Fibroblast of lung (primary cell): ENCODE measurements at regions not wholly inside any gene's neighbourhood (a gene's known extent, or its start where the extent isn't known, plus 50 kb on each side); places are given as distances from the start of the nearest gene placed in this dataset.

Experiments
- DNase-seq, 2 donors: peaks; one replicate each; pipeline versions ENCODE4 v3.0.0 to v3.0.0-alpha.2; 2010; ENCODE audit warnings: low read depth in 2 of 2
- H2AFZ ChIP-seq: 2 replicates; pipeline ENCODE4 v1.5.1; 2012; ENCODE audit warnings: low read length, control low read depth, inconsistent platforms
- H3K27ac ChIP-seq: 2 replicates; pipeline ENCODE4 v1.5.1; 2011; ENCODE audit warnings: low read length, control low read depth; ENCODE audit not compliant: insufficient read depth
- H3K27me3 ChIP-seq: 2 replicates; pipeline ENCODE4 v1.5.1; 2011; ENCODE audit warnings: mild to moderate bottlenecking, low read length; ENCODE audit not compliant: control insufficient read depth, insufficient read depth
- H3K36me3 ChIP-seq: 2 replicates; pipeline ENCODE4 v1.5.1; 2011; ENCODE audit warnings: low read length; ENCODE audit not compliant: control insufficient read depth, insufficient read depth
- H3K4me1 ChIP-seq: 2 replicates; pipeline ENCODE4 v1.5.1; 2011; ENCODE audit warnings: low read length; ENCODE audit not compliant: control insufficient read depth, insufficient read depth; ENCODE audit errors: extremely low read depth
- H3K4me2 ChIP-seq: 2 replicates; pipeline ENCODE4 v1.5.1; 2011; ENCODE audit warnings: low read length, control low read depth; ENCODE audit not compliant: insufficient read depth; ENCODE audit errors: extremely low read depth
- H3K4me3 ChIP-seq, 4 experiments: fragments of 200-600 bp in 1 of 4; sonication (generic) in 1 of 4; replicated peaks in 1 of 4; 2 replicates each; pipeline ENCODE4 v1.5.1; 2011 to 2016; ENCODE audit warnings: low read length in 4 of 4, low read depth in 3 of 4, mild to moderate bottlenecking in 3 of 4, control low read depth in 2 of 4, inconsistent platforms in 1 of 4, mixed read lengths in 1 of 4; ENCODE audit not compliant: insufficient read depth in 1 of 4; ENCODE audit errors: control extremely low read depth in 1 of 4
- H3K79me2 ChIP-seq: 2 replicates; pipeline ENCODE4 v1.5.1; 2012; ENCODE audit warnings: mild to moderate bottlenecking, low read length, inconsistent platforms; ENCODE audit not compliant: control insufficient read depth, insufficient read depth
- H3K9ac ChIP-seq: 2 replicates; pipeline ENCODE4 v1.5.1; 2011; ENCODE audit warnings: mild to moderate bottlenecking, low read length, control low read depth; ENCODE audit not compliant: insufficient read depth
- H3K9me3 ChIP-seq: 2 replicates; pipeline ENCODE4 v1.5.1; 2012; ENCODE audit warnings: low read depth, low read length; ENCODE audit not compliant: control insufficient read depth, insufficient read depth
- H4K20me1 ChIP-seq: 2 replicates; pipeline ENCODE4 v1.5.1; 2011; ENCODE audit warnings: low read length; ENCODE audit not compliant: control insufficient read depth, insufficient read depth; ENCODE audit errors: extremely low read depth
- EZH2 ChIP-seq: IDR thresholded peaks from 2 replicates; pipeline ENCODE4 v1.5.1; 2012; ENCODE audit warnings: low read length, control low read depth, mild to moderate bottlenecking; ENCODE audit errors: missing control alignments
- TF ChIP-seq, protein P1 (sequence below), 2 donors: IDR thresholded peaks in 1 of 2; conservative IDR thresholded peaks in 1 of 2; 1 replicate in 1 of 2; 2 replicates in 1 of 2; pipeline ENCODE4 v1.5.1; 2011 to 2012; ENCODE audit warnings: low read length in 2 of 2, control low read depth in 1 of 2, inconsistent platforms in 1 of 2, low read depth in 1 of 2, mild to moderate bottlenecking in 1 of 2

DNA sequence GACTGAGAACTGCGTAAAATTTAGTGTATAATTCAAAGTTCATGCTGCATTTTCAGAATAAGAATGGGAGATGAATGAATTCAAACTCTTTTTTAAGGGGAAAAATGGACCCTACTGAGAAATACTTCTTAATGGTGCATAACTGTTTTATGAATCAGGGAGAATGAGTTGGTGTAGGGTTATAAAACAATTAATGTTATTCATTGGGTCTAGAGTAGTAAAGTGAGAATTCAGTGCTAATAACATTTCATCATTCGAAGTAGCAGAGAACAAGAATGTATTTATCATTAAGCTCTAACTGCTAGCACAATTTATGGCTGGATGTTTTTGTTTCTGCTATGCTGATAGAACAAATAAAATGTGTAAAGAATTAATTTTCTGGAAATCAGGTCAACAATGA, 310.2 kb downstream of the SLITRK5 start:
- Histone ChIP-seq H3K9ac (no peak overlapping the region), H3K36me3 (no peaks in the 10 kb centered on the region), H2AFZ (no peak overlapping the region), H3K4me2 (no peak overlapping the region), H3K9me3 (no peaks in the 10 kb centered on the region), H3K4me1 (no peaks in the 10 kb centered on the region), H3K4me3 (no peak overlapping the region), H3K79me2 (no peaks in the 10 kb centered on the region), H4K20me1 (no peaks in the 10 kb centered on the region), H3K27me3 (no peaks in the 10 kb centered on the region), H3K27ac (no peak overlapping the region)
- no peak for DNase-seq
- TF ChIP-seq, protein P1, sequence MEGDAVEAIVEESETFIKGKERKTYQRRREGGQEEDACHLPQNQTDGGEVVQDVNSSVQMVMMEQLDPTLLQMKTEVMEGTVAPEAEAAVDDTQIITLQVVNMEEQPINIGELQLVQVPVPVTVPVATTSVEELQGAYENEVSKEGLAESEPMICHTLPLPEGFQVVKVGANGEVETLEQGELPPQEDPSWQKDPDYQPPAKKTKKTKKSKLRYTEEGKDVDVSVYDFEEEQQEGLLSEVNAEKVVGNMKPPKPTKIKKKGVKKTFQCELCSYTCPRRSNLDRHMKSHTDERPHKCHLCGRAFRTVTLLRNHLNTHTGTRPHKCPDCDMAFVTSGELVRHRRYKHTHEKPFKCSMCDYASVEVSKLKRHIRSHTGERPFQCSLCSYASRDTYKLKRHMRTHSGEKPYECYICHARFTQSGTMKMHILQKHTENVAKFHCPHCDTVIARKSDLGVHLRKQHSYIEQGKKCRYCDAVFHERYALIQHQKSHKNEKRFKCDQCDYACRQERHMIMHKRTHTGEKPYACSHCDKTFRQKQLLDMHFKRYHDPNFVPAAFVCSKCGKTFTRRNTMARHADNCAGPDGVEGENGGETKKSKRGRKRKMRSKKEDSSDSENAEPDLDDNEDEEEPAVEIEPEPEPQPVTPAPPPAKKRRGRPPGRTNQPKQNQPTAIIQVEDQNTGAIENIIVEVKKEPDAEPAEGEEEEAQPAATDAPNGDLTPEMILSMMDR (conservative IDR thresholded peaks at IDR 0.05 in 1 of 2, IDR thresholded peaks at IDR 0.05 in 1 of 2; ENCODE audit: low read depth in 1 of 2, low read length in 2 of 2): no peak
- no peak for TF ChIP-seq EZH2

DNA sequence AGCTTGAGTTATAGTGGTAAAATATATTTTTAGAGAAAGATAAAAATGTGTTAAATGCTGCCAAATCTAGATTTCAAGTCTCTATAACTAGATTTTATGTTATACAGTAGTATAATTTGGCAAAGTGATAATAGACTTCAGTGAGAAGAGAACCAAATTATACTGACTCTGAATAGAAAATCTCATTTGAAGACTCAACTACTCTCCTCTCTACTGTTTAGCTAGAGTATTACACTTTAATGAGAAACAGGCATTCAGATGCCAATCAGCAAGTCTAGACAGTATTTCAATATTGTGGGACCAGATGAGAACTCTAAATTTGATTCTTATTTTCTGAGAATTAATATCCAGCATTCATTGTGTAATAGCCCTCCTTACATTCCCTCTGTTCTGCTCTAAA, 311.2 kb downstream of the SLITRK5 start:
- Histone ChIP-seq H3K79me2 (no peaks in the 10 kb centered on the region), H2AFZ (no peak overlapping the region), H3K27ac (no peak overlapping the region), H3K4me2 (no peak overlapping the region), H4K20me1 (no peaks in the 10 kb centered on the region), H3K36me3 (no peaks in the 10 kb centered on the region), H3K4me3 (no peak overlapping the region), H3K4me1 (no peaks in the 10 kb centered on the region), H3K27me3 (no peaks in the 10 kb centered on the region), H3K9ac (no peak overlapping the region), H3K9me3 (no peaks in the 10 kb centered on the region)
- no peak for TF ChIP-seq EZH2
- TF ChIP-seq, protein P1 (conservative IDR thresholded peaks at IDR 0.05 in 1 of 2, IDR thresholded peaks at IDR 0.05 in 1 of 2; ENCODE audit: low read depth in 1 of 2, low read length in 2 of 2): no peak
- no peak for DNase-seq

DNA sequence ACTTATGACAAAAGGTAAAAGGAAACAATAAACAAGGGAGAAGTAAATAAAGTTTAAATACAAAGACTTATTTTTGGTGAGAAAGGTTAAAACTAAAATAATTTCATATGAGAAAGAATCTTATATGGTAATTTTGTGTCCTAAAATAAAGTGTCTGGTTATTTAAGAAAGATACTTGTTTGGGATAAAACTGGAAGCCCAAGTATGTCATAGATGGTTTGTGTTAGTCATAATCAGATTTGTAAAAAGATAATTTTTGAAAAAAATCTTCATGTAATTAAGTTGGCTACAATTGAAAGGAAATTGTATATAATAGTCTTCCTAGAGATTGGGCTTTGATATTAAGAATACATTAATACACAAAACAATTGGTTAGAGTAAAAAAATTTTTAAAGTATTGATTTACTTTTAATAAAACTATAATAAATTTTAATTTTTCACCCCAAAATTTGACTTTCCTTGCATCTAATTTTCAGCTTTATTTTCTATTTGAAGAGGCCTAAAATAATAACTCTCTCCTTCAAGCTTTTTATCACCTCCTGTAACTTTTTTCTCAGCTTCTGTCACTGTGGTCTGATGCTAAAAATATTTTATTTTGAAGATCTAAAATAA, 315.6 kb downstream of the SLITRK5 start:
- Histone ChIP-seq H3K4me2 (no peak overlapping the region), H3K9me3 (no peaks in the 10 kb centered on the region), H3K9ac (no peak overlapping the region), H3K79me2 (no peaks in the 10 kb centered on the region), H4K20me1 (no peaks in the 10 kb centered on the region), H3K36me3 (no peaks in the 10 kb centered on the region), H2AFZ (no peak overlapping the region), H3K4me1 (no peaks in the 10 kb centered on the region), H3K27me3 (no peaks in the 10 kb centered on the region), H3K27ac (no peak overlapping the region), H3K4me3 (no peak overlapping the region)
- TF ChIP-seq, protein P1 (conservative IDR thresholded peaks at IDR 0.05 in 1 of 2, IDR thresholded peaks at IDR 0.05 in 1 of 2; ENCODE audit: low read depth in 1 of 2, low read length in 2 of 2): no peak
- TF ChIP-seq EZH2: no peak
- DNase-seq: no peak
